Activated naive CD4-positive, alpha-beta T cell treated with anti-CD3 and anti-CD28 coated beads, Interleukin-2, amount 10 ng/mL, durations not matched to agents 7 days and 5 days (primary cell): ENCODE measurements at regions not wholly inside any gene's neighbourhood (a gene's known extent, or its start where the extent isn't known, plus 50 kb on each side); places are given as distances from the start of the nearest gene placed in this dataset.
"Not testable (repeated sequence)": the region's sequence is repeated elsewhere in the genome, so short reads cannot be mapped to it uniquely, and the experiment has no call there.

ENCODE experiments used
- CTCF ChIA-PET: fragments of 350-600 bp; sonication (Branson Sonifier 250); formaldehyde crosslinking; loops from one replicate; lab custom pipeline; 2021; ENCODE audit warnings: antibody characterized with exemption; lab: Charles Lee
- DNase-seq: peaks from one replicate; pipeline ENCODE4 v3.0.0-alpha.2; 2020
- H3K27ac Mint-ChIP-seq: one replicate; pipeline ENCODE4 v1.8.0; 2021; ENCODE audit warnings: mild to moderate bottlenecking, moderate library complexity, mixed read lengths
- H3K27me3 Mint-ChIP-seq: one replicate; pipeline ENCODE4 v1.8.0; 2021; ENCODE audit warnings: mild to moderate bottlenecking, mixed read lengths
- H3K36me3 Mint-ChIP-seq: one replicate; pipeline ENCODE4 v1.8.0; 2021; ENCODE audit warnings: mixed read lengths
- H3K4me1 Mint-ChIP-seq: one replicate; pipeline ENCODE4 v1.8.0; 2021; ENCODE audit warnings: mixed read lengths
- H3K4me3 Mint-ChIP-seq: one replicate; pipeline ENCODE4 v1.8.0; 2021; ENCODE audit warnings: mild to moderate bottlenecking, moderate library complexity, mixed read lengths
- H3K9me3 Mint-ChIP-seq: one replicate; pipeline ENCODE4 v1.8.0; 2021; ENCODE audit warnings: mixed read lengths

GRCh38 chr4:126361287-126361686 lies 1046.5 kb downstream of the FAT4 start:
- DNase-seq, result no peak
- Mint-ChIP-seq H3K4me1 (no peaks in the 10 kb centered on the region), H3K27ac (no peak overlapping the region), H3K4me3 (no peak overlapping the region), H3K27me3 (no peaks in the 10 kb centered on the region), H3K9me3 (peaks cover 9% of the 10 kb centered on the region), H3K36me3 (no peaks in the 10 kb centered on the region)
- CTCF ChIA-PET, result no interaction called here

- H3K27me3 Mint-ChIP-seq, result no peaks in the 10 kb centered on the region
- no peaks in the 10 kb centered on the region for H3K4me1 Mint-ChIP-seq
- DNase-seq, result no peak
- no peak overlapping the region for H3K4me3 Mint-ChIP-seq
- no peak overlapping the region for H3K27ac Mint-ChIP-seq
- no peaks in the 10 kb centered on the region for H3K36me3 Mint-ChIP-seq
- CTCF ChIA-PET, result interaction anchor here (0.7 kb wide), 1 partner anchor 997 kb away, joined by 3 read pairs; no protein-coding TSS in a partner anchor
- peaks cover 7% of the 10 kb centered on the region for H3K9me3 Mint-ChIP-seq
These were observed 1049.7 kb downstream of the FAT4 start for GRCh38 chr4:126364311-126364911.

GRCh38 chr4:126369076-126369475 lies 1054.3 kb downstream of the FAT4 start:
- Mint-ChIP-seq H3K9me3 (peaks cover 1% of the 10 kb centered on the region), H3K27me3 (no peaks in the 10 kb centered on the region), H3K27ac (no peak overlapping the region), H3K4me1 (no peaks in the 10 kb centered on the region), H3K4me3 (no peak overlapping the region), H3K36me3 (no peaks in the 10 kb centered on the region)
- DNase-seq, result no peak
- CTCF ChIA-PET, result no interaction called here

GRCh38 chr4:126372634-126373033 lies 1057.9 kb downstream of the FAT4 start:
- Mint-ChIP-seq H3K36me3 (no peaks in the 10 kb centered on the region), H3K27ac (no peak overlapping the region), H3K27me3 (no peaks in the 10 kb centered on the region), H3K4me3 (no peak overlapping the region), H3K4me1 (no peaks in the 10 kb centered on the region), H3K9me3 (no peaks in the 10 kb centered on the region)
- CTCF ChIA-PET, result no interaction called here
- DNase-seq, result no peak

- H3K4me1 Mint-ChIP-seq, result no peaks in the 10 kb centered on the region
- no peaks in the 10 kb centered on the region for H3K36me3 Mint-ChIP-seq
- no peaks in the 10 kb centered on the region for H3K9me3 Mint-ChIP-seq
- DNase-seq, result no peak
- H3K27ac Mint-ChIP-seq, result no peak overlapping the region
- H3K4me3 Mint-ChIP-seq, result no peak overlapping the region
- CTCF ChIA-PET, result no interaction called here
- H3K27me3 Mint-ChIP-seq, result no peaks in the 10 kb centered on the region
These were observed 1060.8 kb downstream of the FAT4 start for GRCh38 chr4:126375462-126376054.

GRCh38 chr4:126385954-126386353 lies 1071.2 kb downstream of the FAT4 start:
- CTCF ChIA-PET, result no interaction called here
- H3K27me3 Mint-ChIP-seq, result no peaks in the 10 kb centered on the region
- no peak for DNase-seq
- H3K4me3 Mint-ChIP-seq, result no peak overlapping the region
- H3K9me3 Mint-ChIP-seq, result peaks cover 3% of the 10 kb centered on the region
- H3K4me1 Mint-ChIP-seq, result no peaks in the 10 kb centered on the region
- H3K27ac Mint-ChIP-seq, result no peak overlapping the region
- H3K36me3 Mint-ChIP-seq, result no peaks in the 10 kb centered on the region

- no peak overlapping the region for H3K27ac Mint-ChIP-seq
- CTCF ChIA-PET, result no interaction called here
These were observed 1071.8 kb downstream of the FAT4 start for GRCh38 chr4:126386512-126386911.

GRCh38 chr4:126395664-126396063 lies 1080.9 kb downstream of the FAT4 start:
- H3K4me1 Mint-ChIP-seq, result no peaks in the 10 kb centered on the region
- peaks cover 1% of the 10 kb centered on the region for H3K9me3 Mint-ChIP-seq
- H3K27ac Mint-ChIP-seq, result no peak overlapping the region
- H3K36me3 Mint-ChIP-seq, result no peaks in the 10 kb centered on the region
- CTCF ChIA-PET, result no interaction called here
- no peaks in the 10 kb centered on the region for H3K27me3 Mint-ChIP-seq
- no peak for DNase-seq
- no peak overlapping the region for H3K4me3 Mint-ChIP-seq

More at GRCh38 chr4:126386512-126386911, 1071.8 kb downstream of the FAT4 start:
- no peaks in the 10 kb centered on the region for H3K4me1 Mint-ChIP-seq
- DNase-seq, result no peak
- no peak overlapping the region for H3K4me3 Mint-ChIP-seq
- H3K9me3 Mint-ChIP-seq, result peaks cover 3% of the 10 kb centered on the region
- H3K36me3 Mint-ChIP-seq, result no peaks in the 10 kb centered on the region
- H3K27me3 Mint-ChIP-seq, result no peaks in the 10 kb centered on the region

- Mint-ChIP-seq H3K4me1 (no peaks in the 10 kb centered on the region), H3K36me3 (no peaks in the 10 kb centered on the region), H3K27ac (no peak overlapping the region), H3K4me3 (no peak overlapping the region), H3K27me3 (no peaks in the 10 kb centered on the region), H3K9me3 (peaks cover 1% of the 10 kb centered on the region)
- CTCF ChIA-PET, result no interaction called here
- DNase-seq, result no peak
These were observed 1081.4 kb downstream of the FAT4 start for GRCh38 chr4:126396121-126396520.

GRCh38 chr4:126396703-126397102 lies 1081.9 kb downstream of the FAT4 start:
- H3K27me3 Mint-ChIP-seq, result no peaks in the 10 kb centered on the region
- no peak for DNase-seq
- CTCF ChIA-PET, result no interaction called here
- no peak overlapping the region for H3K27ac Mint-ChIP-seq
- no peaks in the 10 kb centered on the region for H3K4me1 Mint-ChIP-seq
- no peaks in the 10 kb centered on the region for H3K36me3 Mint-ChIP-seq
- H3K9me3 Mint-ChIP-seq, result peaks cover 1% of the 10 kb centered on the region
- no peak overlapping the region for H3K4me3 Mint-ChIP-seq

GRCh38 chr4:126404549-126404948 lies 1089.8 kb downstream of the FAT4 start:
- no peak overlapping the region for H3K4me3 Mint-ChIP-seq
- H3K27ac Mint-ChIP-seq, result no peak overlapping the region
- DNase-seq, result no peak
- no peaks in the 10 kb centered on the region for H3K27me3 Mint-ChIP-seq
- no peaks in the 10 kb centered on the region for H3K36me3 Mint-ChIP-seq
- H3K9me3 Mint-ChIP-seq, result peaks cover 6% of the 10 kb centered on the region
- H3K4me1 Mint-ChIP-seq, result no peaks in the 10 kb centered on the region
- CTCF ChIA-PET, result no interaction called here

- no peaks in the 10 kb centered on the region for H3K36me3 Mint-ChIP-seq
- H3K9me3 Mint-ChIP-seq, result peaks cover 6% of the 10 kb centered on the region
- no peak overlapping the region for H3K27ac Mint-ChIP-seq
- no peak for DNase-seq
- CTCF ChIA-PET, result no interaction called here
- H3K4me3 Mint-ChIP-seq, result no peak overlapping the region
- H3K27me3 Mint-ChIP-seq, result no peaks in the 10 kb centered on the region
- H3K4me1 Mint-ChIP-seq, result no peaks in the 10 kb centered on the region
These were observed 1090.7 kb downstream of the FAT4 start for GRCh38 chr4:126405369-126405982.

GRCh38 chr4:126409746-126410145 lies 1095.0 kb downstream of the FAT4 start:
- Mint-ChIP-seq H3K36me3 (no peaks in the 10 kb centered on the region), H3K4me3 (no peak overlapping the region), H3K9me3 (peaks cover 11% of the 10 kb centered on the region), H3K4me1 (no peaks in the 10 kb centered on the region), H3K27ac (no peak overlapping the region), H3K27me3 (no peaks in the 10 kb centered on the region)
- CTCF ChIA-PET, result no interaction called here
- no peak for DNase-seq

GRCh38 chr4:126411047-126411446 lies 1096.3 kb downstream of the FAT4 start:
- no peak for DNase-seq
- no peaks in the 10 kb centered on the region for H3K27me3 Mint-ChIP-seq
- CTCF ChIA-PET, result no interaction called here

GRCh38 chr4:126412310-126412709 lies 1097.6 kb downstream of the FAT4 start:
- H3K36me3 Mint-ChIP-seq, H3K27ac Mint-ChIP-seq, H3K4me3 Mint-ChIP-seq, H3K9me3 Mint-ChIP-seq, H3K4me1 Mint-ChIP-seq, H3K27me3 Mint-ChIP-seq, CTCF ChIA-PET, DNase-seq: not testable (repeated sequence)

More at GRCh38 chr4:126411047-126411446, 1096.3 kb downstream of the FAT4 start:
- Mint-ChIP-seq H3K36me3 (no peaks in the 10 kb centered on the region), H3K9me3 (peaks cover 11% of the 10 kb centered on the region), H3K4me3 (no peak overlapping the region), H3K27ac (no peak overlapping the region), H3K4me1 (no peaks in the 10 kb centered on the region)
